HFFc6 (cell line): ENCODE measurements at regions not wholly inside any gene's neighbourhood (a gene's known extent, or its start where the extent isn't known, plus 50 kb on each side); places are given as distances from the start of the nearest gene placed in this dataset.

Experiments used
- DNase-seq: peaks from one replicate; pipeline ENCODE4 v3.0.0-alpha.2; 2018
- H3K27ac Mint-ChIP-seq: 2 replicates; pipeline ENCODE4 v1.8.0; 2020; ENCODE audit warnings: mild to moderate bottlenecking, mixed read lengths
- H3K27me3 Mint-ChIP-seq: 2 replicates; pipeline ENCODE4 v1.8.0; 2021; ENCODE audit warnings: mild to moderate bottlenecking, moderate library complexity, mixed read lengths; ENCODE audit not compliant: insufficient read depth
- H3K36me3 Mint-ChIP-seq: 2 replicates; pipeline ENCODE4 v1.8.0; 2021; ENCODE audit warnings: low read depth, mixed read lengths
- H3K4me1 Mint-ChIP-seq: 2 replicates; pipeline ENCODE4 v1.8.0; 2020; ENCODE audit warnings: low read depth, mixed read lengths
- H3K4me3 Mint-ChIP-seq: 2 replicates; pipeline ENCODE4 v1.8.0; 2020; ENCODE audit warnings: mild to moderate bottlenecking, moderate library complexity, mixed read lengths
- H3K9me3 Mint-ChIP-seq: 2 replicates; pipeline ENCODE4 v1.8.0; 2020; ENCODE audit warnings: mild to moderate bottlenecking, mixed read lengths
- CTCF ChIP-seq: fragments of 200-600 bp; sonication (generic); IDR thresholded peaks from 2 replicates; pipeline ENCODE4 v1.5.0; 2021; ENCODE audit warnings: antibody characterized with exemption, mild to moderate bottlenecking

GRCh38 chr11:80819271-80819670, 1378.4 kb upstream of the TENM4 start:
- H3K36me3 Mint-ChIP-seq = no peaks in the 10 kb centered on the region
- H3K9me3 Mint-ChIP-seq = peaks cover 24% of the 10 kb centered on the region
- TF ChIP-seq CTCF = no peak
- H3K4me1 Mint-ChIP-seq = no peaks in the 10 kb centered on the region
- no peak overlapping the region for H3K27ac Mint-ChIP-seq
- no peaks in the 10 kb centered on the region for H3K27me3 Mint-ChIP-seq
- no peak overlapping the region for H3K4me3 Mint-ChIP-seq
- DNase-seq = no peak

- H3K27me3 Mint-ChIP-seq = no peaks in the 10 kb centered on the region
- no peak overlapping the region for H3K4me3 Mint-ChIP-seq
- no peaks in the 10 kb centered on the region for H3K36me3 Mint-ChIP-seq
- TF ChIP-seq CTCF = no peak
- no peak for DNase-seq
- H3K9me3 Mint-ChIP-seq = peaks cover 37% of the 10 kb centered on the region
- H3K4me1 Mint-ChIP-seq = no peaks in the 10 kb centered on the region
- no peak overlapping the region for H3K27ac Mint-ChIP-seq
Observed at GRCh38 chr11:80816966-80817365, 1376.1 kb upstream of the TENM4 start.

- Mint-ChIP-seq H3K36me3 (no peaks in the 10 kb centered on the region), H3K4me3 (no peak overlapping the region), H3K4me1 (no peaks in the 10 kb centered on the region), H3K27ac (no peak overlapping the region), H3K9me3 (peaks cover 40% of the 10 kb centered on the region), H3K27me3 (no peaks in the 10 kb centered on the region)
- no peak for TF ChIP-seq CTCF
- DNase-seq = no peak
Observed at GRCh38 chr11:80816454-80816847, 1375.6 kb upstream of the TENM4 start.

GRCh38 chr11:80815752-80816453, 1375.1 kb upstream of the TENM4 start:
- no peaks in the 10 kb centered on the region for H3K4me1 Mint-ChIP-seq
- H3K27ac Mint-ChIP-seq = no peak overlapping the region
- H3K36me3 Mint-ChIP-seq = no peaks in the 10 kb centered on the region
- H3K27me3 Mint-ChIP-seq = no peaks in the 10 kb centered on the region
- TF ChIP-seq CTCF = no peak
- H3K4me3 Mint-ChIP-seq = no peak overlapping the region
- peaks cover 38% of the 10 kb centered on the region for H3K9me3 Mint-ChIP-seq
- DNase-seq = no peak

- H3K4me1 Mint-ChIP-seq = no peaks in the 10 kb centered on the region
- H3K4me3 Mint-ChIP-seq = no peak overlapping the region
- DNase-seq = no peak
- H3K27me3 Mint-ChIP-seq = no peaks in the 10 kb centered on the region; the same call in 1 of the 2 replicates
- no peaks in the 10 kb centered on the region for H3K36me3 Mint-ChIP-seq
- no peak for TF ChIP-seq CTCF
- peaks cover 41% of the 10 kb centered on the region for H3K9me3 Mint-ChIP-seq
- H3K27ac Mint-ChIP-seq = no peak overlapping the region
Observed at GRCh38 chr11:80814813-80815212, 1374.0 kb upstream of the TENM4 start.
